ENCODE measurements at regions not wholly inside any gene's neighbourhood (a gene's known extent, or its start where the extent isn't known, plus 50 kb on each side); places are given as distances from the start of the nearest gene placed in this dataset.

DNA sequence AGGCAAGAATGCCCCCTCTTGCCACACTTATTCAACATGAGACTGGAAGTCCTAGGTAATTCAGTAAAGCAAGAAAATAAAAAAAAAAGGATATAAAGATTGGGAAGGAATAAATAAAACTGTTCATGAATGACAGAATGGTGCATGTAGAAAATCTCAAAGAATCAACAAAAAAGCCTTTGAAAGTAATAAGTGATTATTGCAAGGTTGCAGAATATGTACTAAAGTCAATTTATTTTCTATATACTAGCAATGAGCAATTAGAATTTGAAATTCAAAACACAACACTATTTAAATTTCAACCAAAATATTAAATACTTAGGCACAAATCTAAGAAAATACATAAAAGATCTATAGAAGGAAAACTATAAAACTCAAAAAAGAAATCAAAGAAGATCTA is 58.6 kb downstream of the MAGEA10 start:
- TF ChIP-seq, protein P1, sequence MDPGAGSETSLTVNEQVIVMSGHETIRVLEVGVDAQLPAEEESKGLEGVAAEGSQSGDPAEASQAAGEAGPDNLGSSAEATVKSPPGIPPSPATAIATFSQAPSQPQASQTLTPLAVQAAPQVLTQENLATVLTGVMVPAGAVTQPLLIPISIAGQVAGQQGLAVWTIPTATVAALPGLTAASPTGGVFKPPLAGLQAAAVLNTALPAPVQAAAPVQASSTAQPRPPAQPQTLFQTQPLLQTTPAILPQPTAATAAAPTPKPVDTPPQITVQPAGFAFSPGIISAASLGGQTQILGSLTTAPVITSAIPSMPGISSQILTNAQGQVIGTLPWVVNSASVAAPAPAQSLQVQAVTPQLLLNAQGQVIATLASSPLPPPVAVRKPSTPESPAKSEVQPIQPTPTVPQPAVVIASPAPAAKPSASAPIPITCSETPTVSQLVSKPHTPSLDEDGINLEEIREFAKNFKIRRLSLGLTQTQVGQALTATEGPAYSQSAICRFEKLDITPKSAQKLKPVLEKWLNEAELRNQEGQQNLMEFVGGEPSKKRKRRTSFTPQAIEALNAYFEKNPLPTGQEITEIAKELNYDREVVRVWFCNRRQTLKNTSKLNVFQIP (CRISPR knock-in tag; IDR thresholded peaks at IDR 0.05; ENCODE audit: borderline replicate concordance, low read depth): no peak
- TF ChIP-seq ZFP3 (CRISPR knock-in tag; IDR thresholded peaks at IDR 0.05): no peak
- TF ChIP-seq ZNF8 (CRISPR knock-in tag; IDR thresholded peaks at IDR 0.05): no peak
- ATAC-seq: no peak

DNA sequence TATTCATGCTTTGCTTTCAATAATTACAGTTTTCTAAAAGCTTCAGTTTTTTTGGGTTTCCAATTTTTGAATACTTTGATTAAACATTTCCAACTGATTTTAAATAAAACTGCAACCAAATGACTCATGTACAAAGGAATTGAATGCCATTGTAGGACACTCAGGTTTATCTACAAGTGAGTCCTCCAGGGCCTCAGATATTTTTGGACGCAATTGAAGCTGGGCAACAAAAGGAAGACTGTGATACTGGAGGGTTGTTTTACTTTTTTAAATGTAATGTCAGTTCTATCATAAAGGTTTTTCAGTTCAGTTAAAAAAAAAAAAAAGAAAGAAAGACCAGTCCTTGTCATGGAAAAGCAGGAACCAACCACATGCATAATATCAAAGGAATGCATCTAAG is 64.2 kb downstream of the MAGEA10 start:
- TF ChIP-seq ZFP3 (CRISPR knock-in tag; IDR thresholded peaks at IDR 0.05) (no peak), BACH2 (CRISPR knock-in tag; IDR thresholded peaks at IDR 0.05; ENCODE audit: borderline replicate concordance) (no peak), ESRRG (CRISPR knock-in tag; IDR thresholded peaks at IDR 0.05) (no peak), ZNF8 (CRISPR knock-in tag; IDR thresholded peaks at IDR 0.05) (no peak), TCF4 (CRISPR knock-in tag; IDR thresholded peaks at IDR 0.05; ENCODE audit: borderline replicate concordance) (no peak), TOX (CRISPR knock-in tag; IDR thresholded peaks at IDR 0.05; ENCODE audit: borderline replicate concordance) (no peak), ZNF70 (CRISPR knock-in tag; IDR thresholded peaks at IDR 0.05) (no peak), SNAI2 (CRISPR knock-in tag; IDR thresholded peaks at IDR 0.05) (no peak), ZFP30 (CRISPR knock-in tag; IDR thresholded peaks at IDR 0.05) (no peak), GLIS3 (CRISPR knock-in tag; IDR thresholded peaks at IDR 0.05) (no peak), CSDC2 (CRISPR knock-in tag; IDR thresholded peaks at IDR 0.05) (no peak)
- TF ChIP-seq, protein P2, sequence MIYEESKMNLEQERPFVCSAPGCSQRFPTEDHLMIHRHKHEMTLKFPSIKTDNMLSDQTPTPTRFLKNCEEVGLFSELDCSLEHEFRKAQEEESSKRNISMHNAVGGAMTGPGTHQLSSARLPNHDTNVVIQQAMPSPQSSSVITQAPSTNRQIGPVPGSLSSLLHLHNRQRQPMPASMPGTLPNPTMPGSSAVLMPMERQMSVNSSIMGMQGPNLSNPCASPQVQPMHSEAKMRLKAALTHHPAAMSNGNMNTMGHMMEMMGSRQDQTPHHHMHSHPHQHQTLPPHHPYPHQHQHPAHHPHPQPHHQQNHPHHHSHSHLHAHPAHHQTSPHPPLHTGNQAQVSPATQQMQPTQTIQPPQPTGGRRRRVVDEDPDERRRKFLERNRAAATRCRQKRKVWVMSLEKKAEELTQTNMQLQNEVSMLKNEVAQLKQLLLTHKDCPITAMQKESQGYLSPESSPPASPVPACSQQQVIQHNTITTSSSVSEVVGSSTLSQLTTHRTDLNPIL (CRISPR knock-in tag; IDR thresholded peaks at IDR 0.05; ENCODE audit: low read depth): no peak
- ATAC-seq: no peak

DNA sequence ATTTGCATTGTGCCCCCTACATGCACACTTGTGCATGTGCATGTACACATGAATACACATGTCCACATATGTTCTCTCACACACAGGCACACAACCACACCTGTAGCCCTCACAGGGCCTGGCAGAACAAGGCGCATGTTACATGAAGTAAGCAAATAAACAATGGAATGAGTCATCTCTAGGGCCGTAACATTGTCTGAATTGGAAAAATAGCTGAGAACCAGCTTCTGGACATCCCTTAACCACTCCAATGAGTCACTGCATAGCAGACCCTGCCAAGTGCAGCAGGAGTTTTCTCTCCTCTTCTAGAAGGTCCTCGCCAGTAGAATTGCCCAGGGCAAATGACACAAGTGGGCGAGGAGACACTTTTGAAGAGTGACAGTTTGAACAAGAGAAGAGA is 66.1 kb downstream of the MAGEA10 start:
- TF ChIP-seq ZNF70 (CRISPR knock-in tag; IDR thresholded peaks at IDR 0.05): no peak
- TF ChIP-seq ZC3H10 (CRISPR knock-in tag; IDR thresholded peaks at IDR 0.05): no peak
- TF ChIP-seq, protein P1 (CRISPR knock-in tag; IDR thresholded peaks at IDR 0.05; ENCODE audit: borderline replicate concordance, low read depth): no peak
- TF ChIP-seq, protein P3, sequence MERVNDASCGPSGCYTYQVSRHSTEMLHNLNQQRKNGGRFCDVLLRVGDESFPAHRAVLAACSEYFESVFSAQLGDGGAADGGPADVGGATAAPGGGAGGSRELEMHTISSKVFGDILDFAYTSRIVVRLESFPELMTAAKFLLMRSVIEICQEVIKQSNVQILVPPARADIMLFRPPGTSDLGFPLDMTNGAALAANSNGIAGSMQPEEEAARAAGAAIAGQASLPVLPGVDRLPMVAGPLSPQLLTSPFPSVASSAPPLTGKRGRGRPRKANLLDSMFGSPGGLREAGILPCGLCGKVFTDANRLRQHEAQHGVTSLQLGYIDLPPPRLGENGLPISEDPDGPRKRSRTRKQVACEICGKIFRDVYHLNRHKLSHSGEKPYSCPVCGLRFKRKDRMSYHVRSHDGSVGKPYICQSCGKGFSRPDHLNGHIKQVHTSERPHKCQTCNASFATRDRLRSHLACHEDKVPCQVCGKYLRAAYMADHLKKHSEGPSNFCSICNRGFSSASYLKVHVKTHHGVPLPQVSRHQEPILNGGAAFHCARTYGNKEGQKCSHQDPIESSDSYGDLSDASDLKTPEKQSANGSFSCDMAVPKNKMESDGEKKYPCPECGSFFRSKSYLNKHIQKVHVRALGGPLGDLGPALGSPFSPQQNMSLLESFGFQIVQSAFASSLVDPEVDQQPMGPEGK (CRISPR knock-in tag; IDR thresholded peaks at IDR 0.05; ENCODE audit: borderline replicate concordance): no peak
- ATAC-seq: peak; percentile 55

DNA sequence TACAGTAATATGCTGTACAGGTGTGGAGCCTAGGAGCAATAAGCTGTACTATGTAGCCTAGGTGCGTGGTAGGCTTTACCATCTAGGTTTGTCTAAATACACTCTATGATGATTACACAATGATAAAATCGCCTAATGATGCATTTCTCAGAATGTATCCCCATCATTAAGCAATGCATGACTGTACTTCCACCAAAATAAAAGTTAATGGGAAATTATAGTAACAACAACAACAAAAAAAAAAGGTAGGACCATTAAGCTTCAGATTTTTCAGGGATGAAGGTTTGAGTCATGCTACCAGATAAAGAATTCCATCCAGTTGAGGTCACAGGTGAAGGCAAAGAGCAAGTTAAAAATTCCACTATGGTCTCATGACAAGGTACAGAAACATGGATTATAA is 68.2 kb downstream of the MAGEA10 start:
- no peak for ATAC-seq
- TF ChIP-seq ISL1 (CRISPR knock-in tag; IDR thresholded peaks at IDR 0.05): no peak
- TF ChIP-seq PPARA (CRISPR knock-in tag; IDR thresholded peaks at IDR 0.05; ENCODE audit: borderline replicate concordance): no peak
- no peak for TF ChIP-seq TOX (CRISPR knock-in tag; IDR thresholded peaks at IDR 0.05; ENCODE audit: borderline replicate concordance)
- no peak for TF ChIP-seq SNAI2 (CRISPR knock-in tag; IDR thresholded peaks at IDR 0.05)
- TF ChIP-seq, protein P4, sequence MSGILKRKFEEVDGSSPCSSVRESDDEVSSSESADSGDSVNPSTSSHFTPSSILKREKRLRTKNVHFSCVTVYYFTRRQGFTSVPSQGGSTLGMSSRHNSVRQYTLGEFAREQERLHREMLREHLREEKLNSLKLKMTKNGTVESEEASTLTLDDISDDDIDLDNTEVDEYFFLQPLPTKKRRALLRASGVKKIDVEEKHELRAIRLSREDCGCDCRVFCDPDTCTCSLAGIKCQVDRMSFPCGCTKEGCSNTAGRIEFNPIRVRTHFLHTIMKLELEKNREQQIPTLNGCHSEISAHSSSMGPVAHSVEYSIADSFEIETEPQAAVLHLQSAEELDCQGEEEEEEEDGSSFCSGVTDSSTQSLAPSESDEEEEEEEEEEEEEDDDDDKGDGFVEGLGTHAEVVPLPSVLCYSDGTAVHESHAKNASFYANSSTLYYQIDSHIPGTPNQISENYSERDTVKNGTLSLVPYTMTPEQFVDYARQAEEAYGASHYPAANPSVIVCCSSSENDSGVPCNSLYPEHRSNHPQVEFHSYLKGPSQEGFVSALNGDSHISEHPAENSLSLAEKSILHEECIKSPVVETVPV (CRISPR knock-in tag; IDR thresholded peaks at IDR 0.05): no peak
- no peak for TF ChIP-seq GLIS3 (CRISPR knock-in tag; IDR thresholded peaks at IDR 0.05)
- no peak for TF ChIP-seq ZFP30 (CRISPR knock-in tag; IDR thresholded peaks at IDR 0.05)
- TF ChIP-seq ESRRG (CRISPR knock-in tag; IDR thresholded peaks at IDR 0.05): no peak

DNA sequence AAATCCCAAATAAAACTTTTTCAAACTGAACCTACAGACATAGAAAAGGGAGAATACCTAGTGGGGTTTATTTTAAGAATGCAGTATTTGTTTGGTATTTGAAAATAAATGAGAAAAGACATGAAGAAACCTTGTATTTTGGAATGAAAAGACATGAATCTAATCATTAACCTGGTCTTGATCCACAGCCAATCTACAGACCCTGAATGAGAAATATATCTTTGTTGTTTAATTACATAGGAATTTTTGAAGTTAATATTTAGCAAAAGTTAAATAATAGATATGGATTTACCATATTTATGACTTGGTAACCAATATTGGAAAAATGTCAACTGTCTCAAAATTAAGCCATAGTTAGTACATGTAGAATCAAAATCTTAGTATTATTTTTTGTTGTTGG is 76.8 kb downstream of the MAGEA10 start:
- no peak for ATAC-seq
- TF ChIP-seq SNAI2 (CRISPR knock-in tag; IDR thresholded peaks at IDR 0.05): no peak
- TF ChIP-seq TCF4 (CRISPR knock-in tag; IDR thresholded peaks at IDR 0.05; ENCODE audit: borderline replicate concordance): no peak
- no peak for TF ChIP-seq ZNF70 (CRISPR knock-in tag; IDR thresholded peaks at IDR 0.05)
- no peak for TF ChIP-seq BACH2 (CRISPR knock-in tag; IDR thresholded peaks at IDR 0.05; ENCODE audit: borderline replicate concordance)
- TF ChIP-seq OSR1 (CRISPR knock-in tag; IDR thresholded peaks at IDR 0.05): no peak
- TF ChIP-seq ESRRG (CRISPR knock-in tag; IDR thresholded peaks at IDR 0.05): no peak
- TF ChIP-seq ARNTL (CRISPR knock-in tag; IDR thresholded peaks at IDR 0.05; ENCODE audit: borderline replicate concordance, low read depth): no peak
- TF ChIP-seq CSDC2 (CRISPR knock-in tag; IDR thresholded peaks at IDR 0.05): no peak
- TF ChIP-seq ZNF565 (CRISPR knock-in tag; conservative IDR thresholded peaks at IDR 0.05; ENCODE audit: low read depth): no peak
- no peak for TF ChIP-seq PPARA (CRISPR knock-in tag; IDR thresholded peaks at IDR 0.05; ENCODE audit: borderline replicate concordance)
- no peak for TF ChIP-seq TOX (CRISPR knock-in tag; IDR thresholded peaks at IDR 0.05; ENCODE audit: borderline replicate concordance)
- TF ChIP-seq, protein P2 (CRISPR knock-in tag; IDR thresholded peaks at IDR 0.05; ENCODE audit: low read depth): no peak
- TF ChIP-seq RARB (CRISPR knock-in tag; IDR thresholded peaks at IDR 0.05): no peak
